ENCODE measurements at regions not wholly inside any gene's neighbourhood (a gene's known extent, or its start where the extent isn't known, plus 50 kb on each side); places are given as distances from the start of the nearest gene placed in this dataset.
A peak's percentile ranks its signal among the peaks of the same experiment; 100 is the strongest.

DNA sequence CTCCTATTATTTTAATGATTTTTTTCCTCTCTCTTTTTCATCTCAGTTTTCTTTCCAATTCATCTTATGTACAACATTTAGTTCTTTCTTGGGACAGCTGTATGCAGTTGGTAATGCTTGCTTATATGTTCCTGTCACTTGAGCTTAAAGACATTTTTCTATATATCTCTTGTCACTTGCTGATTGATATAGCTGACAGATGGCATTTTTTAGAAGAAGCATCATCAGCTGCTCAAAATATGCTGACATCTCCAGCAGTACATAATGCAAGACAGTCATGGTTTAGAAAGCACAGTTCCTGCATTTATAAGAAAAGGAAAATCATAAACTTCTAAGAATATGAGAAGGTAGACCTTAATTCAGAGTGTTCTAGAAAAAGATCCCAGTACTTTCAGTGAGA, 56.5 kb downstream of the DCAF8L1 start:
- DNase-seq (ENCODE audit: low spot score): no peak

DNA sequence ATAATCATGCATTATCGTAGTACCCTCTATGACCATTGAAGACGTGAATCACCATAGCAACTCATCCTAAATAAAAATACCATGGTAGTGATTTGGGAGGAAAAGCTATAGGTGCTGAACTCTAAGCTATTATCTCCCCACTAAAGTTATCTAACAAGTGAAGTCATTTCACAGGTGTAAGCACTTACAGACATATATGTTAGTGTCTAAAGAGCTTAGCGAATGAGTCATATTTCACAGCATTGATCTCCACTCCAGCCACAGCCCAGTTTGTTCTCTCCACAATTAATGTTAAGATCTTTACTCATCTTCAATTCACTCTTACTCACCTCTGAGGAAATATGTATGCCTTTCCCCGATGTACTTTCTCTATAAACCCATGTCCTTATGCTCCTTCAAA, 57.0 kb downstream of the DCAF8L1 start:
- DNase-seq (ENCODE audit: low spot score): no peak

DNA sequence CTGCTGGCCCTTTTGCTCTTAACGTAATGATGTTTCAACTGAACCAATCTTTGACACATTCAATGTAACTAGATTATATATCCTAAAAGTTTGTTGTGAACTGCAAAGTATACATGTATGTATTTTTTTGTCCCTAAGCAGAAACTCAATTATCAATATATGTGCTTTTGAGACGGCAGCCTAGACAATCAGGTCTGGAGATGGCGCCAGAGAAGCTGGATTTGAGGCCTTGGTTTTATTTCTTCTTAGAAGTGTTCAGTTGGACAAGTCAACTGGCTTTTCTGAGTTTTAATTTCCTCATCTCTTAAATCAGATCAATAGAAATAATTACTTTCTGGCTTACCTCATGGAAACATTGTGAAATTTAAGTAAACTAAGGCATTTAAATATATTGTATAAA, 62.5 kb downstream of the DCAF8L1 start:
- no peak for DNase-seq (ENCODE audit: low spot score)

DNA sequence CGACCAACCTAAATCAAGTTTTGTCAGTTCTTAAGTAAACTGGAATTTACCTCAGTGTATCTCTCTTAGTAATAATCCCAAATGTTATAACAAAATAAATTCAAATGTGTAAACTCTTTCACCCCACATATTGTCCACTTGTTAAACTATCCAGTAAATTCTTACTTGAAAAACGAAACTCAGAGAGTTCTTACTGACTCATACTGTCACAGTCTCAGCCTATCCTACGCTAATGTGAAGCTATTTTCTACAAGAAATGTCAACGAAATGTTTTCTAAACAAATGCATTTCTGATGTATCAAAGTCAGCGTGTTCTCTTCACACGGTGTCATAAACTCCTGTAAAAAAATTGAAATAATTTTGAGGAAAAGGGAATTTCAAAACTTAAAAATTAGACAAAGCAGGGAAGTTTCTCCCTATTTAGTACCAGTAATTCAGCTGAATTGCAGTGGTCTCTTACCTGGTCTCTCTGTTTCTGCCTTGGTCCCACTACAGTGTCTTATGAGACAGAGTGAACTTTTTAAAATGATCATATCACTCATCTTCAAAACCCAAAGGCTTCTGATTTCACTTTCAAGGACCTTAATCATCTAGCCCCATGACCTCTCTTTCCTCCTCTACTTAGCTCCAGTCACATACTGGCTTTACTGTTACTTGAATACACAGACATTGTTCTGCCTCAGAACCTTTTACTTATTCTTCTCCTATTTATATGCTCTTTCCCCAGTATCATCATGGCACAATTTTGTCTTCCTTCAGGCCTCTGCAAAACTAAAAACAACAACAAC, 63.3 kb downstream of the DCAF8L1 start:
- no peak for DNase-seq (ENCODE audit: low spot score)

DNA sequence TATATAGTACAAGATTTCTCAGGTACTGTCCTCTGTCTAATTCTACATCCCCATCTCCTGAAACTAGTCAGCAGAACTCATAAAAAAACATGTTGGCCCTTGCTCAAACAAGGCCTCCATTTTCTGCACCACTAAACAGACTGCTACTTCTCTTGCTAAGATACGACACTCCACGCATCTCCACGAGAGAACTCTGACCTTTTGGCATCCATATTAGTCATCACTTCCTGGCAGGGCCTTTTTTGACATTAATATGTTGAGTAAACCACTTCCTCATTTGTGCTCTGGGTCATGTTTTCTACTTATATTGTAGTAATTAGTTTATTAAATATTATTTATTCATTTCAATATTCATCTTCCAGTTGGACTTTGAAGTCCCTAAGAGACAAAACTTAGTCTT, 65.6 kb downstream of the DCAF8L1 start:
- DNase-seq (ENCODE audit: low spot score): no peak

DNA sequence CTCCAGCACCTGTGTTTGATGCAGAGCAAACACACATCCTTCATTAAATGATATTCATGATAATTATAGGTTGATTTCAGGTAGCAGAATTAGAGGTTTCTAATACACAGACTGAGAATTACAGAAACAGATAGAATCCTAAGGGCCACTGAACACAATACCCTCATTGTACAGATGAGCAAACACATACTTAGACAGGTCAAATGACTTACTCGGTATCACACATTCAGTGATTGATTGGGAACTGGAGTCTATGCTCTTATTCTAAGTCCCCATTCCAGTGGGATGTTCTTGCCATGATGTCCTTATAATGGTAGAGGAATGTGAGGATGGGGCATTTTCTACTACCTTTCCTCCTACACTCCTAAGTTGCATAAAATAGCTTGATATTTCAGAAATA, 70.8 kb downstream of the DCAF8L1 start:
- no peak for DNase-seq (ENCODE audit: low spot score)

DNA sequence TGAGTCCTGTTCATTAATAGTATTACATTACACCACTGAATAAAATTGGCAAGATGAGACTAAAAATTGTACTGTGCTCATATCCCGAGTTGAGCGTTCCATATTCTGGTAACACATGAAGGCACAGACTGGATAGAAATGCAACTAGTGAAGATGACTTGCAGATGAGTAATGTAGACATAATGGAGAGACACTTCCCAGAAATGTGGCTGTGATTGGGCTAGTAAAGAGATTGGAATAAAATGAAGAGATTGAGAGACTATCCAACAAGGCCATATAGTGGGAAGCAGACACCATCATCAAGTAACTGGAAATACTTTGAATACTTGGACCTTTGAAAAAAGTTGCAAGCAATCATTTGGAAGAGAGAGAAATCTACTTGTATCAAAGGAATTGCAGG, 77.3 kb downstream of the DCAF8L1 start:
- DNase-seq (ENCODE audit: low spot score): no peak

DNA sequence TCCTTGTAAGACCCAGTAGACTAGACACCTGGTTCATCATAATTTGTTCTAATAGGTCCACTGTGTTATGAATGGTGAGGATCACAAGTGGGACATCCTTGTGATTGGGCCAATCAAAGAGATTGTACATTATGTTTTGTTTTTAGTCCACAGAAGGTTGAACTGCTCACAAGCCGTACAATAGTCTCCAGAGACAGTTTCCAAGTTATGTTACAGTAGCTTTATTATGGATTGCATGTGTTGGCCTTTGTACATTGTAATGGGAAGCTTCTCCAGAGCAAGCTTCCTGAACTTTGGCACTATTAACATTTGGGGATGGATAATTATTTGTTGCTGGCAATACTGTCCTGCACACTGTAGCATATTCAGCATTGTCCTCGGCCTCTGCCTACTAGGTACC, 86.1 kb downstream of the MAGEB10 start:
- no peak for DNase-seq (ENCODE audit: low spot score)

DNA sequence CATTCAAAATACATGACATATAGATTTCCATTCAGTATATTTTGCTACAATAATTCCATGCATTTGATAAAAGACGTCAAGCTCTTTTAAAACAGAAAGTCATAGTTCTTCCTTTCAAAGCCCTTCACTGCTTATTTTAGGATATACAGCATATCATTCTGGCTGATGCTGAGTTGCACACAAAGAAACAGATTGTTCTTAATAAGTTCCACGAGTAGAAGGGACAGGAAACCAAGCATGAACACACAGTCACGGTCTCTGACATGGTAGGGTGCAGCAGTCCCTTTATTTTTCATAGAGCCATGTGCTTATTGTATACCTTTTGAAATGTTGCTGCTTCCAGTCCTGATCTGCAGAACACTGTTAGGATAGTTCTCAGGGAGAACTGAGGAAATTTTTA, 85.4 kb downstream of the MAGEB10 start:
- DNase-seq (ENCODE audit: low spot score): no peak

DNA sequence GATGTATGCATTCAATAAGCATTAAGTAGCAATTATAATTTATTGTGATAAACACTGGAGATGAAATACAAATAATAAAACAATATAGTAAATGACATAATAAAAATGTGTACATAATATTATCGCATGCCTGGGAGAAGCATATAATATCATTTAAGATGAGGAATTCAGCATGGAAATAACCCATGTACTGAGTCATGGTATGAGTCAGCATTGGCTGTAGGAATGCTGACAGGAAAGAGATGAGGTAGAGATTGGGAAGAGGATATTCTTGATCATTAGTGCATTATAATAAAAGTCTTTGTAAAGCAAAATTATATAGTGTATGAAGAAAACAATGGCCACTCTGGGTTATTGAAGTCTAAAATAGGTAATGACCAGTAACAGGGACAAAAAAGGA, 82.8 kb downstream of the MAGEB10 start:
- DNase-seq (ENCODE audit: low spot score): peak; percentile 14

DNA sequence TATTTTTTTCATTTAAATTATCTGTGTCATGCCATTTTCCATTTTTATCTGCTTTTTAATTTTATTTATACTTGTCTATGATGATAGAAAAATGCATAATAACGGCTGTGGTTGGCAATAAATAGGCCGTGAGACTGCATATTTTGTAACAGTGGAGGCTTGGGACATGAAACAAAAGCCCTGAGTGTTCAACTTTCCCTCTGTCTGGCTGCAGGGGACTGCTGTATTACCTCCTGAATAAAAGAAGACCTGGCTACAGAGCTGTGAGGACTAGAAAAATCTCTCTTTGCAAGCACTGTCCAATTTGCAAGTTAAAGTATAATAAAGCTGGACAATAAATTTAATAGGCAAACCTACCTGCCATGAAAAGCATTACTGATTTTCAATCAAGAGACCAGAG, 82.1 kb downstream of the MAGEB10 start:
- DNase-seq (ENCODE audit: low spot score): no peak

DNA sequence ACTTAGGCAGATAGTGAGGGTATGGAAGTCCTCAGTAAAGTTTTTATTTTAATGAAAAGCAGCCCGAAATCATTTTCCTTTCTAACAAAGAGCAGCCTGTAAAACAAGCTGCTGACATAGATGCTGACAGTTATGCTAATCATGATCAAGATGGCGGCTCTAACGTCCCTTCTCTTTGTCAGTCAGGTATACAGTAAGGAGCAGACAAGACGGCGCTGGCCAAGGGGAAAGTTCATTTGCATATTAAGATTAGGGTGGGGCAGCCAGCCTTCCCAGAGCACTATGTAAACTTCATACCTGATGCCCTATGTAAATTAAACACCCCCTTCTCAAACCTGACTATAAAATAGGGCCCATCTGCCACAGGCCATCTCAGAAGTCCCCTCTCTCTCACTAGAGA, 76.9 kb downstream of the MAGEB10 start:
- no peak for DNase-seq (ENCODE audit: low spot score)

DNA sequence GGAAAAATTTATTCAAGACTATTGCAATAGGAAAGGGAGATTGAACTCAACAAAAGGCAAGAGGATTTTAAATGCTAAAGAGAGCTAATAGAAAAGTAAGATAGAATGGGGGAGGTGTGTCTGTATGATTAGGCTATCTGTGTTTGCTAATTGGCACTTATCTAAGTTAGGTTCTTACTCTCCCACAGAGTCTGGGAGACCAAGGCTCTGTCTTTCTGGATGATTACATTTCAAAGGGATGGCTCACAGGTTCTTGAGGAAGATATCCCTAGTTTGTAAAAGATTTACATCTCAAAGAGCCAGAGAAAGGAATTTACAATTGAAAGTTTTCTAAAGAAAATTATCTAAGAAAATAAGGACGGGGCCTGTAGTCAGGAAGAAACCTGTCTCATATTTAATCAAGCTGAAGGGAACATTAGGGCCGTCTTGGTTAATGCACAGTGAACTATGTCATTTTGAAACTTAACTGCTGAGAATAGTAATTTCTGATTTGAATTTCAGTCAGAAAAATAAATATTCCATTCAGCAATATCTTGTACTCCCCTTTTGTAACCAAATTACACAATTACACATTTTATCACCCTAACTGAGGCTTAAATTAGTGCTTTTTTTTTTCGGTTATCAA, 75.8 kb downstream of the MAGEB10 start:
- DNase-seq (ENCODE audit: low spot score): no peak

DNA sequence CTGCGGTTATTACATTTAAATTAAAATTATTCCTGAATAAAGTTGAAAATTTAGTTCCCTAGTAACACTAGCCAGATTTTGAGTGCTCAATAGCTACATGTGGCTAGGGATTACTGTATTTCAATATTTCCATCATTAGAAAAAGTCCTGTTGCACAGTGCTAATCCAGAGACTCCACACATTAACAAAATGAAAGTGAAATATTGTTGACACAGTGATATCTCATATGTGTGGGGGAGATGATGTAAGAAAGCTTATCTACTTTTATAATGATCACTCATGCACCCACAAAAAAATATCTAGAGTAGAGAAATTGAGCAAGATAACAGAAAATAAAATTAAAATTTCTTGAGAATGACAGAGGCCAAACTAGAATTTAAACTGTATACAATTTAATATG, 74.9 kb downstream of the MAGEB10 start:
- DNase-seq (ENCODE audit: low spot score): no peak

DNA sequence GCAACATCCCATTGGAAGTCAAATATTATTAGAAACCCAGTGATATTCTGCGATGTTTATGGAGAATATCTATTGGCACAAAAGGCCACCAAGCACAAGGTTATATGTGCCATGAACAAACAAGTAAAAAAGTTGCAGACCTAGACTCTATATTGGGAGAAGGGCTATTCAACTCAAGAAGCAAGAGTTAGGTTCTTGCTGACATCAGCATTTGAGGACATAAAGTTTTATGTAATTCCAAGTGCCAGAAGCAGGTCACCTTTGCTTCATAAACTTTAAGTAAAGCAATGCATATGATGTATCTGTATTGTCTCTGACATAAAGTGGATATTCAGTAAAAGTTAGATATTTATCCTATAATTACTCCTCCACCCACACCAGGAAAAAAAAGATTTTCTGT, 71.1 kb downstream of the MAGEB10 start:
- no peak for DNase-seq (ENCODE audit: low spot score)
